HL-60 (cell line): ENCODE measurements at regions not wholly inside any gene's neighbourhood (a gene's known extent, or its start where the extent isn't known, plus 50 kb on each side); places are given as distances from the start of the nearest gene placed in this dataset.

Source experiments
- DNase-seq, 2 experiments: peaks; one replicate each; pipeline ENCODE4 v3.0.0-alpha.2; 2010 to 2020; ENCODE audit warnings: low read depth in 1 of 2, low spot score in 1 of 2
- H3K27ac ChIP-seq: fragments of 250-450 bp; sonication (Bioruptor Pico); replicated peaks from 2 replicates; pipeline ENCODE4 v1.5.1; 2020; ENCODE audit warnings: mild to moderate bottlenecking, moderate library complexity
- H3K27me3 ChIP-seq: fragments of 250-450 bp; sonication (Bioruptor Pico); 2 replicates; pipeline ENCODE4 v1.5.1; 2021; ENCODE audit warnings: mild to moderate bottlenecking, moderate library complexity; ENCODE audit not compliant: insufficient read depth, poor library complexity, severe bottlenecking
- H3K4me3 ChIP-seq: replicated peaks from 2 replicates; pipeline ENCODE4 v1.5.1; 2011; ENCODE audit warnings: mild to moderate bottlenecking, control low read depth, low read length; ENCODE audit not compliant: insufficient read depth
- CTCF ChIP-seq: IDR thresholded peaks from one replicate; pipeline ENCODE4 v1.5.1; 2011; ENCODE audit warnings: low read length, control low read depth, inconsistent platforms; ENCODE audit not compliant: insufficient read depth
- GABPA ChIP-seq: IDR thresholded peaks from 2 replicates; pipeline ENCODE4 v1.6.1; 2012; ENCODE audit warnings: low read depth
- POLR2AphosphoS5 ChIP-seq: IDR thresholded peaks from 2 replicates; pipeline ENCODE4 v1.6.1; 2012; ENCODE audit warnings: low read depth
- SPI1 ChIP-seq: IDR thresholded peaks from 2 replicates; pipeline ENCODE4 v1.6.1; 2012; ENCODE audit warnings: low read depth, mild to moderate bottlenecking, borderline replicate concordance
- TF ChIP-seq, protein P1 (sequence below): IDR thresholded peaks from 2 replicates; pipeline ENCODE4 v1.6.1; 2012; ENCODE audit warnings: low read depth; ENCODE audit not compliant: insufficient replicate concordance

GRCh38 chr10:107800061-107800460 is 635.6 kb upstream of the SORCS1 start:
- Histone ChIP-seq H3K4me3 (no peak overlapping the region), H3K27ac (no peak overlapping the region), H3K27me3 (no peaks in the 10 kb centered on the region)
- no peak for DNase-seq
- TF ChIP-seq GABPA (no peak), CTCF (no peak), POLR2AphosphoS5 (no peak), SPI1 (no peak)
- TF ChIP-seq, protein P1, sequence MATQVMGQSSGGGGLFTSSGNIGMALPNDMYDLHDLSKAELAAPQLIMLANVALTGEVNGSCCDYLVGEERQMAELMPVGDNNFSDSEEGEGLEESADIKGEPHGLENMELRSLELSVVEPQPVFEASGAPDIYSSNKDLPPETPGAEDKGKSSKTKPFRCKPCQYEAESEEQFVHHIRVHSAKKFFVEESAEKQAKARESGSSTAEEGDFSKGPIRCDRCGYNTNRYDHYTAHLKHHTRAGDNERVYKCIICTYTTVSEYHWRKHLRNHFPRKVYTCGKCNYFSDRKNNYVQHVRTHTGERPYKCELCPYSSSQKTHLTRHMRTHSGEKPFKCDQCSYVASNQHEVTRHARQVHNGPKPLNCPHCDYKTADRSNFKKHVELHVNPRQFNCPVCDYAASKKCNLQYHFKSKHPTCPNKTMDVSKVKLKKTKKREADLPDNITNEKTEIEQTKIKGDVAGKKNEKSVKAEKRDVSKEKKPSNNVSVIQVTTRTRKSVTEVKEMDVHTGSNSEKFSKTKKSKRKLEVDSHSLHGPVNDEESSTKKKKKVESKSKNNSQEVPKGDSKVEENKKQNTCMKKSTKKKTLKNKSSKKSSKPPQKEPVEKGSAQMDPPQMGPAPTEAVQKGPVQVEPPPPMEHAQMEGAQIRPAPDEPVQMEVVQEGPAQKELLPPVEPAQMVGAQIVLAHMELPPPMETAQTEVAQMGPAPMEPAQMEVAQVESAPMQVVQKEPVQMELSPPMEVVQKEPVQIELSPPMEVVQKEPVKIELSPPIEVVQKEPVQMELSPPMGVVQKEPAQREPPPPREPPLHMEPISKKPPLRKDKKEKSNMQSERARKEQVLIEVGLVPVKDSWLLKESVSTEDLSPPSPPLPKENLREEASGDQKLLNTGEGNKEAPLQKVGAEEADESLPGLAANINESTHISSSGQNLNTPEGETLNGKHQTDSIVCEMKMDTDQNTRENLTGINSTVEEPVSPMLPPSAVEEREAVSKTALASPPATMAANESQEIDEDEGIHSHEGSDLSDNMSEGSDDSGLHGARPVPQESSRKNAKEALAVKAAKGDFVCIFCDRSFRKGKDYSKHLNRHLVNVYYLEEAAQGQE: no peak

GRCh38 chr10:107790271-107790670 is 625.8 kb upstream of the SORCS1 start:
- Histone ChIP-seq H3K27me3 (no peaks in the 10 kb centered on the region), H3K27ac (no peak overlapping the region), H3K4me3 (no peak overlapping the region)
- TF ChIP-seq SPI1 (no peak), CTCF (no peak), GABPA (no peak), POLR2AphosphoS5 (no peak)
- TF ChIP-seq, protein P1: no peak
- no peak for DNase-seq

GRCh38 chr10:107771066-107771465 is 606.6 kb upstream of the SORCS1 start:
- no peak for DNase-seq
- TF ChIP-seq SPI1: no peak
- TF ChIP-seq, protein P1: no peak
- TF ChIP-seq CTCF: no peak
- TF ChIP-seq POLR2AphosphoS5: no peak
- no peak for TF ChIP-seq GABPA
- Histone ChIP-seq H3K27me3 (no peaks in the 10 kb centered on the region), H3K4me3 (no peak overlapping the region), H3K27ac (no peak overlapping the region)
